ENCODE measurements at regions not wholly inside any gene's neighbourhood (a gene's known extent, or its start where the extent isn't known, plus 50 kb on each side); places are given as distances from the start of the nearest gene placed in this dataset.
"Not testable (repeated sequence)": the region's sequence is repeated elsewhere in the genome, so short reads cannot be mapped to it uniquely, and the experiment has no call there.

GRCh38 chr2:88396209-88396608 is 56.3 kb downstream of the FOXI3 start:
- no peak for DNase-seq (ENCODE audit: low read depth in 2 of 3, low spot score in 2 of 3)

DNA sequence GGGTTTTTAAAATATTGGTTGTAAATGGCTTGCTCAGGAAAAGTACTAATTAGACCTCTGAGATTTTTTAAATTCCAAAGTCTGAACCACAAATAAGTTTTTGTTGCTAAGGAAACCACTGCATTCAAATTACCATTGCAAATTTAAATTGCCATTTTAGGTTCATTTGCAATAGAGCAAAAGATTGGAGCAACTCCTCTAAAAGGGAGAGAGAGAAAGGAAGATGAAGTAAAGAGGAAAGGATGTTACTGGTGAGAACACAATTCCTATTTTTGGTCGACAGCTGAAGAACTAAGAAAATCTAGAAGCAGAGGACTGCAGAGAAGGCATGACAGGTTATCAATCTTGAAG is 74.9 kb downstream of the FOXI3 start:
- DNase-seq (ENCODE audit: low read depth in 2 of 3, low spot score in 2 of 3) = no peak

DNA sequence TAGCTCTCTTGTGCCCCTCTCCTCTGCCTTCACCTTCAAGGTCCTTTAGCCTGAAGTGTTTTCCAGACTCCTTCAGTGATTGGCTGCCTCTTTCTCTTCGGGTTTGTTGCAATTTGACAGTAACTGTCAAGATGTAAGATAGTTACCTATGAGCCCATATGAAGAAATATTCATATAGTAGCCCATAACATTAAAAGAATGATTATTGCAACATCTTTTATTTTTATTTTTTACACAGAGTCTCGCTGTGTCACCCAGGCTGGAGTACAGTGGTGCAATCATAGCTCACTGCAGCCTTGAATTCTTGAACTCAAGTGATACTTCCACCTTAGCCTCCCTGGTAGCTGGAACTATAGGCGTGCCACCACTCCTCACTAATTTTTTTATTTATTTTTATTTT is 80.5 kb downstream of the FOXI3 start:
- DNase-seq (ENCODE audit: low read depth in 2 of 3, low spot score in 2 of 3) = no peak

DNA sequence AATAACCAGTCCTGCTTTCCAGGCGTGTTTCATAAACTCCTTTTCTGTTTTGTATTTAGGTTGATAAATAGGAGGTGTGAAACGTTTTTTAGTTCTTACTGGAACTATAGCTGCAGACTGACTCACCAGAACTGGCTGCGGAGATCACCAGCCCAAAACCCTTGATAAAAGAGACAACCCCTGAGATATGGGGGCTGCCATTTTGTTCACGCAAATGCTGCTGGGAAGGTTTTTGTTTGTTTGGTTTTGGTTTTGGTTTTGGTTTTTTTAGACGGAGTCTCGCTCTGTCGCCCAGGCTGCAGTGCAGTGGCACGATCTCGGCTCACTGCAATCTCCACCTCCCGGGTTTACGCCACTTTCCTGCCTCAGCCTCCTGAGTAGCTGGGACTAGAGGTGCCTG is 87.1 kb downstream of the FOXI3 start:
- not testable (repeated sequence) for DNase-seq (ENCODE audit: low read depth in 2 of 3, low spot score in 2 of 3)

DNA sequence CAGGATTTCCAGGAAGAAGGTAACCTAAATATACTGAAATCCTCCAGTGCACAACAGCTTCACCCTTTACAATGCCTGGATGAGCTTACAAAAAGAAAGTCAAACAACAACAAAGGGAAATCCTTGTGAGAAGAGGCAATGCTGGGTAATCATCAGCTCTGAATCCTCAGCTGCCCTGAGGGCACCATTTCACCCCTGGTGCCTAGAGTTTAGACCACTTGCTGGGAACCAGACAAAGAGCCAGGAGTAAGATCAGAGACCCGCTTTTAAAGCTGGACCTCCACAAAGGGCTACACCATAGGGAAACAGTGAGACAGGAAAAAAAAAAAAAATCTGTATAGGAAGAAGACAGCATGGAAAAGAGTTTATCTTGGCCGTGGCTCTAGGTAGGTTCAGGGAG is 97.0 kb downstream of the FOXI3 start:
- DNase-seq (ENCODE audit: low read depth in 2 of 3, low spot score in 2 of 3) = no peak

DNA sequence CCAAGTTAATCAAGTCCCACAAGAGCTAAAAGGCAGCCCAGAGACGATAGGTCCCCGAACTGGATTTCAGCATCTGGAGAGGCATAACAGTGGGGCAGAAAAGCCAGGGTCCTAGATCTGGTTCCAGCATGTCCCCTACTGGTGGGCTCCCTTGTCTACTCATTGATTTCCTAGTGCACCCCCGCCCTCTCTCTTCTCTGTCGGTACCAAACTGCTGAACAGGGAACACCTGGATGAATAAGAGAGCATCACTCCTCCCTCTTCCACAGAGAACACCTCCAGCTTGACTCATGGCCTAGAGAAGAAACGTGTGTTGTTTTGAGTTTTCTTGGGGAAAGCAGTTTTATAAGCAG is 101.3 kb downstream of the FOXI3 start:
- no peak for DNase-seq (ENCODE audit: low read depth in 2 of 3, low spot score in 2 of 3)

DNA sequence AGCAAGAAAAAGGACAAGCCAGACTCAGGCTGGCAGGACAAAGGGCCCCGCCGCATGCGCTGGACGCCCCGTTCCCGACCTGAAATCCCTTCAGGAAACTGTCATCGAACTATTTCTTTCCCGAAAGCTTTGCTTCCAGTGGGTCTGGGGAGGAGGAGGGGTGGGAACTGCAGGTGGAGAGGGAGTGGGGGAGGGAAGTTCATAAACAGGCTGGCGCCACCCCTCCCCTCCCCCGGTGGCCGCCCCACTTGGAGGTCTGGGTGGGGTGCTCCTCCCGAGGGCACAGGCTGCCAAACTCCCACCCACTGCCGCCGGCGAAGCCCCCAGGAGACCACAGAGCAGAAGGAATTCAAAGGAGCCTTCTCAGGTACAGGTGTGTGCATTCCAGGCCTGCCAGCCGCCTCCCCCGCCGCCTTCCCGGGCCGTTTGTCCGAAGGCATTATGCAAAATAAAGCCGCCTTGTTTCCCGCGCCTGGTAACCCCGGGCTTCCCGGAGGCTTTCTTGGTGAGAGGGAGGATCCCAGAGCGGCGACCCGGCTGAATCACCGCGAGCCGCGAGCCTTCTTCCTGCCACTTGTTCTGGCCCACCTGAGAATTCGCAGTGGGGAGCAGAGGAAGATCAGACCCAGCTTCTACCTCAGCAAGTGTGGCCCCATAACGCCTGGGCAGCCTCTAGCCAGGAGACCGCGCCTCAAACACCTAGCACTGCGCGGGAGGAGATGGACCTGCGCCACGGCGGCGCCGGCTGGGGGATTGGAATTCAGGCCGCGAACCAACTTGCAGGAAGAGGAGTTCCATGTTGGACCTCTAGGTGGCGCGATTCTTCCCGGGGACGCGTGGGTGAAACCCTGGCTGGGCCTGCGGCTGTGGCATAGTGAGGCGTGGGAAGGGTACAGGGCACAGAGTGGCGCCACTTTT is 101.9 kb downstream of the FOXI3 start:
- DNase-seq (ENCODE audit: low read depth in 2 of 3, low spot score in 2 of 3) = peak; percentile 28 to 62 (median 53)

DNA sequence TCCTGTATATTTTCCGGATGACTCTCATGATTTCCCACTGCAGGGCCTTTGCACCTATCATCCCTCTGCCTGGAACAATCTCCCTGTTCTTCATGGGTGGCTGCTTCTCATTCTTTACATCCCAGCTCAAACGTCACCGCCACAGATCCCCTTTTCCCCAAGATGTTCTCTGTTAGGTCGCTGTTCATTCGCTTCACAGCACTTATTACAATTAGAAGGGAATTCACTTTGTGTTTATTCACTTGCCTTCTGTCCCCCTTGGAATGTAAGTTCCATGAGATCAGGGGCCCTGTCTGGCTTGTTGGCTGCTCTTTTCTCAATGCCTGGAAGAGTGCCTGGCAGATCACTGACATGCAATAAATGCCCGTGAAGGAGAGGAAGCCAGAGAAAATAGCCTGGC is 106.7 kb downstream of the FOXI3 start:
- no peak for DNase-seq (ENCODE audit: low read depth in 2 of 3, low spot score in 2 of 3)

GRCh38 chr2:88342749-88343148 is 109.7 kb downstream of the FOXI3 start:
- no peak for DNase-seq (ENCODE audit: low read depth in 2 of 3, low spot score in 2 of 3)

- no peak for DNase-seq (ENCODE audit: low read depth in 2 of 3, low spot score in 2 of 3)
Measured at GRCh38 chr2:88334418-88334817, 118.1 kb downstream of the FOXI3 start.

GRCh38 chr2:88331239-88331638 is 121.3 kb downstream of the FOXI3 start:
- DNase-seq (ENCODE audit: low read depth in 2 of 3, low spot score in 2 of 3) = no peak

GRCh38 chr2:88329815-88330603 is 122.5 kb downstream of the FOXI3 start:
- no peak for DNase-seq (ENCODE audit: low read depth in 2 of 3, low spot score in 2 of 3)

- DNase-seq (ENCODE audit: low read depth in 2 of 3, low spot score in 2 of 3) = no peak
Measured at GRCh38 chr2:88321449-88322248, 130.8 kb downstream of the FOXI3 start.

DNA sequence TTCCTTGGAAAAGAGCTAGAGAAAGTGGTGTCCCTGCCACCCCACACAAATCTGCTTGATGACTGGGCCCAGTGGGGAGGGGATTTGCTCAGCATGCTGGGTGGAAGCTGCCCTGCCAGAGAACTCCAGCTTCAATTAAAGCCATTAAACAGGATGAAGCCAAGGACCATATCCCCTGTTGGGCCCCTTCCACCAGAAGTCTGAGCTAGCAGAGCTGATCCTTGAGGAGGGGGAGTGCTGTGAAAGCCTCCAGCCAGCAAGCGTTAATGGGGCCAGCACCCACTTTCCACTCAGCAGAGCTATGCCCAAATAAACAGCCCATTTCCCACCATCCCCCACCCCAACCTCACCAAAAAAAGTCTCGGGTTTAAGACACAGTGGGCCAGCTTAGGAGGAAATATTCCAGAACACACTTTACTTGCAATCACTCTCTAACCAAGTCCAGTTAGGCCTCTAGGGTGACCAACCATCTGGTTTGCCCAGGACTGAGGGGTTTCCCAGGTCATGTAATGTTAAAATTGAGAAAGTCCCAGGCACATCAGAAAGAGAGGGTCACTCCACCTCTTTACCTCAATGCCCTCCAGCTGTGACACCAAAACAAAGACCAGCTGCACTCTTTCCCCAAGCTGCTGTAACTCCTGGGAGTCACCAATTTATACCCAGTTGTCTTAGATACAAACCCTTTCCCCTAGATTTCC is 132.3 kb downstream of the FOXI3 start:
- no peak for DNase-seq (ENCODE audit: low read depth in 2 of 3, low spot score in 2 of 3)

DNA sequence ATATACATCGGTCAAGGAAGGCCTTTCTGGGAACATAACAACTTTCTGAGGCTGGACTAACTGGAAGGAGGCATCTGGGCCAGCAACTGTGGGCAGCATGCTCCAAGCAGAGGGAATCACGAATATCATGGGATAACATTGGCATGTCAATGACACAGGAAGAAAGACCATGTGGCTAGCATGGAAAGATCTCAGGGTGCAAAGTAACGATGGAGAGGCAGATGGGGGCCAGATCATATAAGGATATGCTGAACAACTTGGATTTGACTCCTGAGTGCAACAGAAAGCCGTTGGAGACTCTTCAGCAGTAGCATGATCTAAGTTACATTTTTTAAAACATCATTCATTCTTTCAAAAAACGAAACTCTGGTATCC is 133.6 kb downstream of the FOXI3 start:
- DNase-seq (ENCODE audit: low read depth in 2 of 3, low spot score in 2 of 3) = no peak

GRCh38 chr2:88318071-88318955 is 134.2 kb downstream of the FOXI3 start:
- DNase-seq (ENCODE audit: low read depth in 2 of 3, low spot score in 2 of 3) = no peak

GRCh38 chr2:88310787-88311186 is 140.6 kb downstream of the THNSL2 start:
- DNase-seq (ENCODE audit: low read depth in 2 of 3, low spot score in 2 of 3) = no peak

DNA sequence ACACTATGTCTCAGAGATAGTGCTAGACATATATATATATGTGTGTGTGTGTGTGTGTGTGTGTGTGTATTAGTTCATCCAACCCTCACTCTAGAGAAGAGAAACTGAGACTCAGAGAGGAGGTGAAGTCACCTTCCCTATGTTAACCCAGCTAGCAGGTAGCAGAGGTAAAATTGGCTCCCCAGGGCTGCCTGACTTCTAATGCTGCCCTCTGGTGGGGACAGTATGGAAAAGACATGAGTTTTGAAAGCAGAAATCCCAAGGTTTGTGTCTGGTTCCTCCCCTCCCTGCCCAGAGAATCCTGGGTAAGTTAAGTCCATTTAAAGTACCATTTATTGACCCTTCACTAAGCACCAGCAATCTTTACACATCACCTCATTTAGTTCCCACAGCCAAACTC is 137.7 kb downstream of the THNSL2 start:
- peak in 2 of 3 donors; percentile 26 to 30 for DNase-seq (ENCODE audit: low read depth in 2 of 3, low spot score in 2 of 3)

DNA sequence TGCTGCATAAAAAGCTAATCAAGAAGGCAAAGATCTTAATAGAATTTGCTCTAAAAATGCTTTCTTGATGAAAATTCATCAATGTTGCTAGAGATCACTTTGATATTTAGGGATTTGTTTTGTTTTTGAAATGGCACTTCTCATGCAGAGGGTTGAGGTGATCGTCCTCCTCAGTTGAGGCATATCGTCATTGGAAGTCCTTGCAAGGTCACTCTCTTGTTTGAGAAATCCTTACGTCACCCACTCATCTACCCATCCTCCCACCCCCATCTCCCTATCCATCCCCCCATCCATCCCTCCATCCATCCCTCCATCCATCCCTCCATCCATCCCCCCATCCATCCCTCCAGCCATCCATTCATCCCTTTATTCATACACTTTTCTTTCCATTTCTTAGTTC is 133.7 kb downstream of the THNSL2 start:
- no peak for DNase-seq (ENCODE audit: low read depth in 2 of 3, low spot score in 2 of 3)

DNA sequence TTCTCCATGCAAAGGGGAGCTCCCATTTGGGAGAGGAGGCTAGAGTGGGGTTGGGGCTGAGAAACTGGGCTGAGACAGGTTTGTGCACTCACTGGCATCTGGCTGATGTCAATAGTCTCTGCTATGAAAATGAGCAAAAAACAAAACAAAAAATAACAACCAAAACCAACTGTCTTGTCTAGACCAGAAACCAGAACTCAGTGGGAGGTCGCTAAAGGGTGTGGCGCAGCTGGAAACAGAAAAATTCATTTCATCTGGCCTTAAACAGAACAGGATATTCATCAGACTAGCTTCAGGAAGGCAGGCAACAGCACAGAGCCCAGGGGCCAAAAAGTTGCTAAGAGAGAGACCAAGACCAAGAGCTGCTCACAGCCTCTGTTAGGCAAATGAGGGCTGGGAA is 126.1 kb downstream of the THNSL2 start:
- no peak for DNase-seq (ENCODE audit: low read depth in 2 of 3, low spot score in 2 of 3)

All from hematopoietic multipotent progenitor cell (in vitro differentiated cells).